ENCODE measurements at regions not wholly inside any gene's neighbourhood (a gene's known extent, or its start where the extent isn't known, plus 50 kb on each side); places are given as distances from the start of the nearest gene placed in this dataset.

DNA sequence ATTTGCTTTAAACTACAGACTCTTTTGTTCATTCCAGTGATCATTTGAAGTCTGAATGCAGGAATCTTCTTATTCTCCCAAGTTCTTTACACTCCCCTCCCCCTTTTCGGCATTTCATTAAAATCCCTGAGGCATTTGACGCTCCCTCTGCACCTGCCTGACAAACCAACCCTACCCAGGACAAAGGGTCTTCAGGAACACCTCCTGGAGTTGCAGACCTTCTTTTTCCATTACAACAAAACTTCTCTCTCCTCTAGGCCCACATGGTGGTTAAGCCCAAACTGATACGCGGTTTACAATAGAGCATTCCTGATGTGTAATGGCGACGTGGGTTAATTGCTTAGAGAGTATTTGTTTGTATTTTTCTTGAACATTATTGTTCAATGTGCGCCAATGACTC lies 367.4 kb downstream of the FBXO15 start:
- DNase-seq, result no peak

DNA sequence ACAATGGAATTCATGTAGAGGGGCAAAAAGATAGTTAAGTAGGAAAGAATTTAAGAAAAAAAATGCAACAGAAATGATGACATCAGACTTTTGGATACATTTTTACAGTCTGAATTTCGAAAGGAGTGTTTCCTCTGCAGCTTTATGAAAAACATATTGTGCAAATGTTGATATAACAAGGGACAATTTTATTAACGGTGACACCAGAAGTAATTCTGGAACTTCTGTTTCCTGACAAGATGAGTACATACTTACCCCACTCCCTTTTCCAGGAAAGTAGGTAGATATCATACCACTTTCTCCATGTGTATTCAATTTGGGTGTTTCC lies 369.6 kb downstream of the FBXO15 start:
- DNase-seq, result no peak

GRCh38 chr18:73777356-73778031 lies 370.1 kb downstream of the FBXO15 start:
- no peak for DNase-seq

- DNase-seq, result no peak
Measured at GRCh38 chr18:73774811-73775509, 372.7 kb downstream of the FBXO15 start.

DNA sequence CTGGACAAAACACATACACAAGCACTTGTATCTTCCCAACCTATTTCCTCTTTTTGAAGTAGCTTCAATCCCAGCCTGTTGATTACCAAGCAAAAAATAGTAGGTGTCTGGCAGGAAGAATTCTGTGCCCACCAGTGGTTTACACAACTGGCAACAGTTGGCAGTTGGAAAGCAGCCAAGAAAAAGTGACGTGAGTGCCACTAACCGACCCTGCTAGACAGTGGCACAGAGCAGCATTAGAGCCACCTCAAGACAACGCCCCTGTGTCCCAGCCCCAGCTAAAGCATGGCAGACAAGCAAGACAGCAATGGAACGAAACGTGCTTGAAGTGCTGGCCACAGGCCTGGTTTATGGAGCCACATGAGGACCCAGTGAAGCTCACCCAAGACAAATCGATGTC lies 379.6 kb downstream of the FBXO15 start:
- peak; percentile 71 for DNase-seq

GRCh38 chr18:73766910-73767515 lies 380.6 kb downstream of the FBXO15 start:
- DNase-seq, result no peak

GRCh38 chr18:73758446-73758845 lies 389.2 kb downstream of the FBXO15 start:
- no peak for DNase-seq

DNA sequence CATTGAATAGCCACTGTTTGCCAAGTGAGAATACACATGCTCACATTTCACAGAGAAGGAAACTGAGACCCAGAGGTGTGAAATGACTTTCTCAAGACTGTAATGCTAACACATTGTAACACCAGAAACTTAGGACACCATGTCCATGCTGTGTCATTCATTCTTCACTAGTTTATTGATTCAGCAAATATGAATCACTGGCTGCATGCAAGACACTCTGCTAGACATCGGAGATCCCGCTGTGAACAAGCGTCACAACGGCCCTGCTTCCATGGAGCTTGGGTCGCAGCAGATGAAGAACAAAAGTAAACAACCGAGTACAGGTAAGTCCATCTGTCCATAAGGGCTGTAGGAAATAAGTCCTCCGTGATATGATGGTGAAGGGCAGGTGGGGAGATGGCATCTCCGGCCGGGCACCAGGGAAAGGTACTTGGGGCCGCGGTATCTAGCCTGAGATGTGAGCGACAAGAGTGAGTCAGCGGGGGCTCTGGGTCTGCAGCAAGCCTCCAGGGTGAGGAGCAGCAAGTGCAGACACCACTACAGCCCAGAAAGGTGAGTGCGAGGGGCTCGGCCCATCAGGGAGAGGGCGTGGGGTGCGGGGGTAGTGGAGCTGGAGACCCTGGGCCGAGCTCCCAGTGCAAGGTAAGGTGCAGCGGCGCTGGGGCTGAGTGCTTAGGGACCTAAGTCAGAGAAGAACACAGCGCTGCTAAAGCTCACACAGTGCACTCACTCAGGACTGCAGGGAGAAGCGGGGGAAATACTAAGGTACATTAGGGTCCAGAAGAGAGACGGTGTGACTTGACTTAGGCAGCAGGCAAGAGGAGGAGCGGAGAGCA lies 391.2 kb downstream of the FBXO15 start:
- no peak for DNase-seq

DNA sequence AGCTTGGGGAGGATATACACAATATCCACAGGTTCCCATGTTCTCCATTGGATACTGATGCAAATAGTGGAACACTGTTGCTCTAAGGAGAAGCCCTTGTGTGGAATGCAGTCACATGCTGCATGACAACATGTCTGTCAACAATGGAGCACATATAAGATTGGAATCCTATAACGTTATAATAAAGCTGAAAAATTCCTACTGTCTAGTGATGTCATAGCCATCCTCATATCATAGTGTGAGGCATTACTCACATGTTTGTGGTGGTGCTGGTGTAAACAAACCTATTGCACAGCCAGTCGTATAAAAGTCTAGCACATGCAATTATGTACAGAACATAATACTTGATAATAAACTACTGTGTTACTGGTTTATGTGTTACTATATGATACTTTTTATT lies 394.7 kb downstream of the FBXO15 start:
- DNase-seq, result no peak

GRCh38 chr18:73752546-73752945 lies 395.1 kb downstream of the FBXO15 start:
- DNase-seq, result no peak

DNA sequence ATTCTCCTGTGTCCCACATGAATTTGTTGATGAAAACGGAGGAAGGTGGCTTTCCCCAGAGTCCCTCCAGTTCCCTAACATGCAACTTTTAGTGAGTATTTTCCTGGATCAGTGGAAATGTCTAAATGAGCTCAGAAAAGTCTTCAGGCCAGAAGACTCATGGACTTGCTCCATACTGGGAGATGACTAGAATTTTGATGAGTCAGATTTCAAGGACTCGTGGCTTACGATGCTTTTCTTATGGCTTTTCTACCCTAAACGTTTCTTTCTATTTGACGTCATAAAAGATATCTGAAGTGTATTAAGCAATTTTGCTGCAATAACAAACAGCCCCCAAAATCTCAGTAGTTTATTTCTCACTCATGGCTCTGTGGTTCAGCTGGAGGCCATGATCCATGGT lies 397.6 kb downstream of the FBXO15 start:
- DNase-seq, result no peak

DNA sequence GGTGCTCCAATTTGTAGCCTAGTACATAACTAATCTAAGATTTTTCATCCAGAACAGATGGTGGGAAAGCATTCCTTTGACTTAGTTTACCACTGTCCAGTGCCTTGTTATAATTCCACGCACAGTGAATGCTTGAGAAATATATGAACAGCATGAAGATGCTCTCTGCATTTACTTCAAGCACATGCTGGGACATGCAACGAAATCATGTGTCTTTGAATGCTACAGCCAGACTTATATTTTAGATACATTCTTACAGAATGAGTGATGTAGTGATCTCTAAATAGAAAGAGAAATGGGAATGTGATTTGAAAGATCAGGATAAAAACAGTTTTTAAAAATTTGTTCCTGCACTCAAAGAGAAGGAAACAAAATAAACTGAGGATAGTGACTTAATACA lies 398.3 kb downstream of the FBXO15 start:
- no peak for DNase-seq

GRCh38 chr18:73748731-73749130 lies 398.9 kb downstream of the FBXO15 start:
- no peak for DNase-seq

DNA sequence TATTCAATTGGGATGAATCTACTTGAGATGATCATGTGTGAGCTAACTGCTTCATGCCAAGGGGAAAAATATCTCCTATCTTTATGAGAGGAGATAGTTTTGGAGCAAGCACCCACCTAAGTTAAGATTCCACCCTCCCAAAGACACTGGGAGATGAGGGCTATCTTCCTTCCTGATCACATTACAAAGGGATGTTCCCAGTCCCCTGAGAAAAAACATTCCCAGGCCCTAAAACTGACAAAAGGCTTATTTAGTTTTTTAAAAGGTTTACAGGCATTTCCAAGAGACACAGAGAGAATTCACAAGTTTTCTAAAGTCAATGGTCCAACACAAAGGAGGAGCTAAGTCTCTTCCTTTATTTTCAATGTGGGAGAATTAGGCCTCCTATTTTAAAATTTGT lies 401.5 kb downstream of the FBXO15 start:
- no peak for DNase-seq

- no peak for DNase-seq
Measured at GRCh38 chr18:73742957-73743356, 404.7 kb downstream of the FBXO15 start.

GRCh38 chr18:73741946-73742345 lies 405.7 kb downstream of the FBXO15 start:
- DNase-seq, result no peak

DNA sequence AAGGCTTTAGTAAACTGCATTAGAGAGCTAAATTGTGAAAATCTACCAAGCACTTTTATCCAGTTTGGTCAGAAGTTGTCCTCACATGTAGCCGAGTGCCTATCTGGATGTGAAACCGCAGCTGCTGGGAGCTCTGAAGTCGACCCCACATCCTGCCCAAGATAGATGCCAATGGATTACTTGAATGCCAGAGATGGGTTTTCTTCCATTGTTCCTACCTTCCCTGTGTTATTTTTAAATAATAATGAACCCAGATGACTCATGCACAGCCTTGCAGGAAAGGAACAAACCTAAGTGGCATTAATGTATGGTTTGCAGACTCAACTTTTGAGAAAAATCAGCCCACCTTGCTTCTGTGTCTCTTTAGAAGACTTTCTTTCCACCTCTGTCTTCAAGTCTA lies 408.5 kb downstream of the FBXO15 start:
- DNase-seq, result no peak

GRCh38 chr18:73737990-73738389 lies 409.6 kb downstream of the FBXO15 start:
- DNase-seq, result no peak

DNA sequence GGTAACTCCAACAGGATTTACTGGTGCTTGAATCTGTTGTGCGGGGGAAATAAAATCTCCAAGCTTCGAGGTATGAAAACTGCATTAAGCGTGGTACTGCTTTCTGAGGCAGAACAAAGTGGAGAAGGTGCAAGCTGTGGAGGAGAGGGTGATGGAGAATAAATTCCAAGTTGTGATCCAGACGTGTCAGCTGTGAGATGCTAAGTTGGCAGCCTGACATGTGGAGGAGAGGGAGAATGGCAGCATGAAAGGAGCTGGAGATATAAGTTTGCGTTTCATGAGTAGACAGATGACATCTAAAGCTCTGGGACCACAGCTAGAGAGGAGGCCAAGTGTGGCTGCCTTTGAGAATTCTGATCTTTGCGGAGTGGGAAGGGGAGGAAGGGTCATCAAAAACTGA lies 411.8 kb downstream of the FBXO15 start:
- DNase-seq, result no peak

- no peak for DNase-seq
Measured at GRCh38 chr18:73733806-73734314, 413.8 kb downstream of the FBXO15 start.

DNA sequence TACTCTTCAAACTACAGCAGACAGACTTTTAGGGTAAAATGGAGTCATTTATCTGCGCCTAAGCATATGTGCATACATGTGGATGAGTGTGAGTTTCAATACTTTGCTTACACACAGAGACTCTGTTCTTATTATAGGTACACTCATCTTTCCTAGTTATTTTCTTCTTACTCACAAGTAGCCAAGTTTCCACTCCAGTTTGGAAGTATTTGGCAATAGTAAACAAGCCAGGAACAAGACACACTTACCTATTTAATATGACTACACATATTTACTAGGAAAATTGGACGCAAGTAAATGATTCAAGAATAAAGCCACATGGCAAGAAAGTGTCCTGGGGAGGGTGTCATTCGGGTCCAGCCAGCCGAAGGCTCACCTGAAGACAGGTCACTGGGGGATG lies 414.3 kb downstream of the FBXO15 start:
- no peak for DNase-seq

- DNase-seq, result no peak
Measured at GRCh38 chr18:73728657-73729056, 419.0 kb downstream of the FBXO15 start.

- DNase-seq, result peak; percentile 61
Measured at GRCh38 chr18:73724958-73725357, 422.7 kb downstream of the FBXO15 start.
